GM19395 (cell line): ENCODE measurements at regions not wholly inside any gene's neighbourhood (a gene's known extent, or its start where the extent isn't known, plus 50 kb on each side); places are given as distances from the start of the nearest gene placed in this dataset.
A peak's percentile ranks its signal among the peaks of the same experiment; 100 is the strongest.
"Not testable (repeated sequence)": the region's sequence is repeated elsewhere in the genome, so short reads cannot be mapped to it uniquely, and the experiment has no call there.

ENCODE experiments used
- ATAC-seq: cut with Tn5 transposase; IDR thresholded peaks from one replicate; pipeline ENCODE4 v1.9.1; 2021; ENCODE audit warnings: mild to moderate bottlenecking, moderate library complexity; ENCODE audit not compliant: unreplicated experiment

- ATAC-seq, result peak; percentile 62
Measured at GRCh38 chr1:90357995-90358394, 359.1 kb downstream of the BARHL2 start.

GRCh38 chr1:90356991-90357390 is 360.1 kb downstream of the BARHL2 start:
- ATAC-seq, result no peak

GRCh38 chr1:90356101-90356500 is 361.0 kb downstream of the BARHL2 start:
- ATAC-seq, result no peak

GRCh38 chr1:90354704-90355103 is 359.8 kb downstream of the ZNF326 start:
- no peak for ATAC-seq

- no peak for ATAC-seq
Measured at GRCh38 chr1:90351019-90351418, 356.1 kb downstream of the ZNF326 start.

GRCh38 chr1:90349510-90349909 is 354.6 kb downstream of the ZNF326 start:
- ATAC-seq, result no peak

- ATAC-seq, result no peak
Measured at GRCh38 chr1:90348934-90349333, 354.0 kb downstream of the ZNF326 start.

- ATAC-seq, result not testable (repeated sequence)
Measured at GRCh38 chr1:90348459-90348858, 353.5 kb downstream of the ZNF326 start.

GRCh38 chr1:90347366-90347765 is 352.5 kb downstream of the ZNF326 start:
- no peak for ATAC-seq

- ATAC-seq, result no peak
Measured at GRCh38 chr1:90346757-90347156, 351.8 kb downstream of the ZNF326 start.

GRCh38 chr1:90346349-90346748 is 351.4 kb downstream of the ZNF326 start:
- ATAC-seq, result no peak

GRCh38 chr1:90344963-90345730 is 350.2 kb downstream of the ZNF326 start:
- no peak for ATAC-seq

GRCh38 chr1:90341516-90341915 is 346.6 kb downstream of the ZNF326 start:
- no peak for ATAC-seq

GRCh38 chr1:90340606-90341005 is 345.7 kb downstream of the ZNF326 start:
- ATAC-seq, result no peak

- no peak for ATAC-seq
Measured at GRCh38 chr1:90339811-90340210, 344.9 kb downstream of the ZNF326 start.

GRCh38 chr1:90336552-90337324 is 341.8 kb downstream of the ZNF326 start:
- ATAC-seq, result no peak

GRCh38 chr1:90335558-90335957 is 340.6 kb downstream of the ZNF326 start:
- ATAC-seq, result no peak

GRCh38 chr1:90334137-90334536 is 339.2 kb downstream of the ZNF326 start:
- no peak for ATAC-seq

GRCh38 chr1:90325168-90325567 is 330.3 kb downstream of the ZNF326 start:
- no peak for ATAC-seq

- no peak for ATAC-seq
Measured at GRCh38 chr1:90322186-90322585, 327.3 kb downstream of the ZNF326 start.

GRCh38 chr1:90319918-90320317 is 325.0 kb downstream of the ZNF326 start:
- no peak for ATAC-seq

GRCh38 chr1:90318431-90318830 is 323.5 kb downstream of the ZNF326 start:
- no peak for ATAC-seq
